ENCODE measurements at regions not wholly inside any gene's neighbourhood (a gene's known extent, or its start where the extent isn't known, plus 50 kb on each side); places are given as distances from the start of the nearest gene placed in this dataset.

DNA sequence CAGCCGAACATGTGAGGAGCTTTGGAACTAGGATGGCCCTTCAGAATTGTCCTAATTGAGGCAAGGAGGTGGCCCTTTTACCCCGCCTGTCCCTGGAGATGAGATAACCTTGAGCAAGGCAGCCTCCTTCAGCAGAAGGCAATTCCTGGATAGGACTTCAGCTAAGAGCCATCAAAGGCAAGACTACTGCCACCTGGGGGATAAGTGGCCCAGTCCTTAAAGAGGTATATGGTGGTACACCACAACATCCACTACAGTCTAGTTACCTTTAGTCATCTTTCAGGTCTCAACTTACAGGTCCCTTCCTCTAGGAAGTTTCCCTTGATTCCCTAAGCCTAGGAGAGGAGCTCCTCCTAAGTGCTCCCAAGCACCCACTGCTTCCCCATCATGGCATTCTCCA, 204.2 kb upstream of the CDKN3 start:
- Histone ChIP-seq H3K27me3 (ENCODE audit: control insufficient read depth in 2 of 2, insufficient read depth in 2 of 2, low read length in 2 of 2) (no peaks in the 10 kb centered on the region), H3K36me3 (replicated peaks in 1 of 2; ENCODE audit: control insufficient read depth in 1 of 2, insufficient read depth in 2 of 2, low read length in 2 of 2) (no peaks in the 10 kb centered on the region), H3K9me3 (replicated peaks in 1 of 2; ENCODE audit: control insufficient read depth in 1 of 2, insufficient read depth in 1 of 2, low read length in 2 of 2) (no peaks in the 10 kb centered on the region), H2AFZ (ENCODE audit: insufficient read depth, low read depth, low read length, poor library complexity, severe bottlenecking) (no peak overlapping the region), H3K9ac (ENCODE audit: insufficient read depth, low read length, poor library complexity, severe bottlenecking) (no peak overlapping the region), H3K4me1 (ENCODE audit: control insufficient read depth in 1 of 2, insufficient read depth in 2 of 2, low read length in 2 of 2) (no peaks in the 10 kb centered on the region), H3K4me2 (replicated peaks; ENCODE audit: extremely low read depth, low read length, poor library complexity, severe bottlenecking) (no peak overlapping the region), H3K27ac (ENCODE audit: low read depth in 1 of 2, low read length in 2 of 2) (no peak overlapping the region), H4K20me1 (ENCODE audit: insufficient read depth, low read length) (no peaks in the 10 kb centered on the region), H3K79me2 (ENCODE audit: insufficient read depth, low read length) (no peaks in the 10 kb centered on the region), H3K4me3 (replicated peaks in 1 of 3; ENCODE audit: low read depth in 2 of 3, low read length in 3 of 3) (no peak overlapping the region)
- no peaks in the 10 kb centered on the region for H3K4me1 Mint-ChIP-seq
- no peak overlapping the region for H3K4me3 Mint-ChIP-seq
- H3K9me3 Mint-ChIP-seq: peaks cover 2 to 4% (median 2%) of the 10 kb centered on the region in 7 donors
- WGBS (ENCODE audit: insufficient coverage): 64% methylated on average over 1 of the region's 2 CpGs
- TF ChIP-seq, protein P1, sequence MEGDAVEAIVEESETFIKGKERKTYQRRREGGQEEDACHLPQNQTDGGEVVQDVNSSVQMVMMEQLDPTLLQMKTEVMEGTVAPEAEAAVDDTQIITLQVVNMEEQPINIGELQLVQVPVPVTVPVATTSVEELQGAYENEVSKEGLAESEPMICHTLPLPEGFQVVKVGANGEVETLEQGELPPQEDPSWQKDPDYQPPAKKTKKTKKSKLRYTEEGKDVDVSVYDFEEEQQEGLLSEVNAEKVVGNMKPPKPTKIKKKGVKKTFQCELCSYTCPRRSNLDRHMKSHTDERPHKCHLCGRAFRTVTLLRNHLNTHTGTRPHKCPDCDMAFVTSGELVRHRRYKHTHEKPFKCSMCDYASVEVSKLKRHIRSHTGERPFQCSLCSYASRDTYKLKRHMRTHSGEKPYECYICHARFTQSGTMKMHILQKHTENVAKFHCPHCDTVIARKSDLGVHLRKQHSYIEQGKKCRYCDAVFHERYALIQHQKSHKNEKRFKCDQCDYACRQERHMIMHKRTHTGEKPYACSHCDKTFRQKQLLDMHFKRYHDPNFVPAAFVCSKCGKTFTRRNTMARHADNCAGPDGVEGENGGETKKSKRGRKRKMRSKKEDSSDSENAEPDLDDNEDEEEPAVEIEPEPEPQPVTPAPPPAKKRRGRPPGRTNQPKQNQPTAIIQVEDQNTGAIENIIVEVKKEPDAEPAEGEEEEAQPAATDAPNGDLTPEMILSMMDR (IDR thresholded peaks at IDR 0.05): no peak
- H3K36me3 Mint-ChIP-seq: no peaks in the 10 kb centered on the region
- no peak overlapping the region for H3K27ac Mint-ChIP-seq
- peaks cover 0 to 6% (median 0%) of the 10 kb centered on the region in 3 donors for H3K27me3 Mint-ChIP-seq (ENCODE audit: low read depth in 3 of 3)
- no peak for DNase-seq
- intact Hi-C loops (cut with micrococcal nuclease): no loop called here

DNA sequence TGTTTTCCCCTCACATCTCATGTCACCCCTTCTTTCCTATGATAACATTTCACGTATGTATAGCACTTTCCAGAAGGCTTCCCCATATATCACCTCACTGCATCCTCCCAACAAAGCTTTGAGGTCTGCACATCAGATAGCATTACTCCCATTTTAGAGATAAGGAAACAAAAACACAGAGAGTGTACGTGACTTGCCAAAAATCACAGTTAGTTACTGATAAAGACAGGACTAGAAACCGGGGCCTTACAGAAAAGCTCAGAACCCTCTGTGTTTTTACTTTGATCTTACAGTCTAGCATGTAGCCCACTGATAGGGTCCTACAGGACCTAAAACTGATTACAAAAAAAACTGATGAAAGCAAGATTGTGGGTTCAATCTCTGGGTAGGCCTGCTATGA, 202.9 kb upstream of the CDKN3 start:
- H3K9me3 ChIP-seq (replicated peaks in 1 of 2; ENCODE audit: control insufficient read depth in 1 of 2, insufficient read depth in 1 of 2, low read length in 2 of 2): no peaks in the 10 kb centered on the region
- no peaks in the 10 kb centered on the region for H4K20me1 ChIP-seq (ENCODE audit: insufficient read depth, low read length)
- no peaks in the 10 kb centered on the region for H3K4me1 Mint-ChIP-seq
- no peaks in the 10 kb centered on the region for H3K36me3 Mint-ChIP-seq
- no peak overlapping the region for H3K4me3 ChIP-seq (replicated peaks in 1 of 3; ENCODE audit: low read depth in 2 of 3, low read length in 3 of 3)
- no peaks in the 10 kb centered on the region for H3K27me3 ChIP-seq (ENCODE audit: control insufficient read depth in 2 of 2, insufficient read depth in 2 of 2, low read length in 2 of 2)
- intact Hi-C loops (cut with micrococcal nuclease): no loop called here
- no peak overlapping the region for H3K27ac ChIP-seq (ENCODE audit: low read depth in 1 of 2, low read length in 2 of 2)
- H2AFZ ChIP-seq (ENCODE audit: insufficient read depth, low read depth, low read length, poor library complexity, severe bottlenecking): no peak overlapping the region
- H3K4me1 ChIP-seq (ENCODE audit: control insufficient read depth in 1 of 2, insufficient read depth in 2 of 2, low read length in 2 of 2): no peaks in the 10 kb centered on the region
- 79% methylated on average over 2 of the region's 3 CpGs for WGBS (ENCODE audit: insufficient coverage)
- TF ChIP-seq, protein P1 (IDR thresholded peaks at IDR 0.05): no peak
- peaks cover 0 to 6% (median 0%) of the 10 kb centered on the region in 3 donors for H3K27me3 Mint-ChIP-seq (ENCODE audit: low read depth in 3 of 3)
- no peak for DNase-seq
- no peaks in the 10 kb centered on the region for H3K79me2 ChIP-seq (ENCODE audit: insufficient read depth, low read length)
- H3K4me2 ChIP-seq (replicated peaks; ENCODE audit: extremely low read depth, low read length, poor library complexity, severe bottlenecking): no peak overlapping the region
- no peak overlapping the region for H3K9ac ChIP-seq (ENCODE audit: insufficient read depth, low read length, poor library complexity, severe bottlenecking)
- H3K36me3 ChIP-seq (replicated peaks in 1 of 2; ENCODE audit: control insufficient read depth in 1 of 2, insufficient read depth in 2 of 2, low read length in 2 of 2): no peaks in the 10 kb centered on the region
- H3K4me3 Mint-ChIP-seq: no peak overlapping the region
- H3K27ac Mint-ChIP-seq: no peak overlapping the region
- H3K9me3 Mint-ChIP-seq: peaks cover 2 to 10% (median 5%) of the 10 kb centered on the region in 7 donors

Measured in CD14-positive monocyte (primary cell).